ENCODE measurements at regions not wholly inside any gene's neighbourhood (a gene's known extent, or its start where the extent isn't known, plus 50 kb on each side); places are given as distances from the start of the nearest gene placed in this dataset.

DNA sequence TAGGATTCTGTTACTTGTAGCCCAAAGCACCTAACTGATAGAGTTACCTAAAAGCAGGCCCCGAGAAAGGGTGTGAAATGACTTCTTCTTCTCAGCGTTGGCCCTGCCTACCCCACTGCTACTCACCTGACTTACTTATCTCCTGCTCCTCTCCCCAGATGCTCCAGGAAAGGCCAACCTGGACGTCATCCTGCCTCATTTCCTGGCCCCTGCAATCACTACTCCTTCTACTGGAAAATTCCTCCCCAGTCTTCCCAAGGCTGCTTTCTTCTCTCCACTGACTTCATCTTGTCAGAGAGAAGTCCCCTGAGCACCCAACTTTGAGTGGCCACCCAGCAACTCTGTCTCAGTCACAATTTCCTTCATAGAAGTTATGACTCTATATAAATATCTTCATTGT lies 63.4 kb upstream of the KLF7 start:
- H3K27ac ChIP-seq = no peak overlapping the region
- TF ChIP-seq ZFX (IDR thresholded peaks at IDR 0.05) = no peak
- TF ChIP-seq CTCF (conservative IDR thresholded peaks at IDR 0.05) = no peak

DNA sequence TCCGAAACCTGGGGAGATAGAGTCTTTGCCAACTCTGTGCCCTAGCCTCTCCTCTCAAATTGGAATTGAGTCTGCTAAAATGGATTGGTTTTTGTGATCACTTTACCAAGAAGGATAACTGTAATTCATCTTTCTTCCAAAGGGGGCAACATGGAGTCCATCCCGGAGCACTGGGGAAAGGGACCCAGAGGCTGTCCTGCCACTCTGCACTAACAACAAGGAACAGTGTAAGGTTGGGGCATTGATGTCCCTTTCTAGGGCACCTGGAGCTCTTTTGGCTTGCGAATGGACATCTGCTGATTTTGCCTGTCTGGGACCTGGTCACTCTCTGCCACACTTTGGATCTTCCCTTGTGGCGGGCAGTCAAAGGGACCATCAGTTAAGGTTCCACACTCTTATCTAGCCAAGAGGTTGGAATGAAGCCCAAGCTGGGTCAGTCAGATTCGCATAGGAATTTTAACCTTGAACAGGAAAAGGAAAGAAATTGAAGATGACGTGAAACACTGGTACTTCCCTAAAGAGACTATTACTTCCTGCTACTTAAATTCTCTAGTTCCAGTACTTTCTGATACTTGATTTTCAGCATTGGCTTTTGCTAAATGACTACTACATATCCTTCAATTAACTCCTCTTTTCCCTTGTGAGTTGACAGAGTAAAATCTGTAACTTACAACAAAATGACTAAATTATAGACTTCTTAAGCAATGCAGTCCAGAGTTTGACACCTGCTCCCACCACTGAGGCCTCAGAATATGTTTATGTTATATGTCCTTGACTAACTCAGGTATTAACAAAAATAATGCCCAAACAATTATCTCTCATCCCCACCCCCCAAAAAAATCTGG lies 64.7 kb upstream of the KLF7 start:
- TF ChIP-seq ZFX (IDR thresholded peaks at IDR 0.05) = no peak
- TF ChIP-seq CTCF (conservative IDR thresholded peaks at IDR 0.05) = peak; percentile 56
- H3K27ac ChIP-seq = no peak overlapping the region

GRCh38 chr2:207231106-207231865 lies 65.5 kb upstream of the KLF7 start:
- TF ChIP-seq CTCF (conservative IDR thresholded peaks at IDR 0.05) (no peak), ZFX (IDR thresholded peaks at IDR 0.05) (no peak)
- H3K27ac ChIP-seq = no peak overlapping the region

DNA sequence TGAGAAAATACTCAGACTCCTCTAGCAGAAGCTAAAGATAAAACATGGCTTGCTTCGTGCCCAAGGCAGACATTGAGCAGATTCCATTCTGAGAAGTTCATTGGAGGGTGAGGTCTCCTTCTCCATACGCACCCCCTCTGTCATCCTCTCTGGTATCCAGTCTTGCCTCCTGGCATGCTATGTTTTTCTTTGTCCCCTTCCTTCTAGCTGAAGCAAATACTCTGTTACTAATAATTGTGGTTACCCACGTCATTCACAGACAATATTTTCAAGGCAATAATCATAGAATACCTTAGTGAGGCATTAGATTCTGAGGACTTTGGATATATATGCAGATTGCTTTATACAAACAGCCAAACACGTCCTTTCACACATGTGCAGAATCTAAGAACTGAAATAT lies 66.2 kb upstream of the KLF7 start:
- TF ChIP-seq CTCF (conservative IDR thresholded peaks at IDR 0.05) (no peak), ZFX (IDR thresholded peaks at IDR 0.05) (no peak)
- no peak overlapping the region for H3K27ac ChIP-seq

- H3K27ac ChIP-seq = peak overlapping the region; percentile 48
These were observed 67.4 kb upstream of the KLF7 start for GRCh38 chr2:207233141-207233540.

GRCh38 chr2:207233731-207234130 lies 68.0 kb upstream of the KLF7 start:
- TF ChIP-seq ZFX (IDR thresholded peaks at IDR 0.05) = no peak
- TF ChIP-seq CTCF (conservative IDR thresholded peaks at IDR 0.05) = no peak
- peak overlapping the region; percentile 48; the same call in 1 of the 2 replicates for H3K27ac ChIP-seq

DNA sequence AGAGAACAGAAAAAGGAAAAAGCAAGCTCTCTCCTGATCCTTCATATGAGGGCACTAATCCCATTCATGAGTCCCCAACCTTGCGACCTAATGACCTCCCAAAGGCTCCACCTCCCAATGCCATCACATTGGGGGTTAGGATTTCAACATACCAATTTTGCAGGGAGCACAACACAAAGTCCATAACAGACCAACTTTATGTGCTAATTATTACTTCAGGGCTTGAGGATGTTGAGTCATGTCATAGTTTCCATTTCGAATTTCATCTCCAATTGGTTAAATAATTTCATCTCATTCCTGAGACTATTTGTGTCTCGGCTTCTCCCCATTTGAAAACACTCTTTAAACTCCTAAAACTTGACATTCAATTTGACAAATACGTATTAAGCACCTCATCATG lies 69.9 kb upstream of the KLF7 start:
- TF ChIP-seq ZFX (IDR thresholded peaks at IDR 0.05) (no peak), CTCF (conservative IDR thresholded peaks at IDR 0.05) (no peak)
- no peak overlapping the region for H3K27ac ChIP-seq

Data from C4-2B (cell line).